NAMALWA (cell line): ENCODE measurements at regions not wholly inside any gene's neighbourhood (a gene's known extent, or its start where the extent isn't known, plus 50 kb on each side); places are given as distances from the start of the nearest gene placed in this dataset.
"Not testable (repeated sequence)": the region's sequence is repeated elsewhere in the genome, so short reads cannot be mapped to it uniquely, and the experiment has no call there.

Experiments
- DNase-seq: peaks from one replicate; pipeline ENCODE4 v3.0.0-alpha.2; 2015; ENCODE audit warnings: low spot score

DNA sequence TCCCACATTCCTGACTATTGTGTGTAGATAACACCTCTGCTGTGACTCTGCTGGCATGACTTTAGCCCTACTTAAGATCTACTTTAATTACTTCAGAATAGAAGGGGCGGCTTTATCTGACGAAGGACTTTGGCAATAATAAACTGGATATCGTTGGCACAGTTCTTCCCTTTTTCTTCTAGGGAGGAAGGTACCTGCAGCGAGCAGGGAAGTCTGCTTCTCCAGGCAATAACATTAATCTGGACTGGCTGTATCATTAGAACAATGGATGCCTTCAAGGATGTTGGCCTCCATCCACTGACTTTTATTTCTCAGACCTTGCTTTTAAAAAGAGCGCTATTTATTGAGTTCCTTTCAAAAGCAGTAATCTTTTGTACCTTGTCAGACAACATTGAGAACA, 172.6 kb upstream of the THSD7A start:
- DNase-seq = no peak

GRCh38 chr7:12007576-12007975, 175.6 kb upstream of the THSD7A start:
- DNase-seq = no peak

GRCh38 chr7:12013983-12014382, 182.0 kb upstream of the THSD7A start:
- no peak for DNase-seq

- DNase-seq = no peak
Observed at GRCh38 chr7:12016439-12016838, 184.4 kb upstream of the THSD7A start.

DNA sequence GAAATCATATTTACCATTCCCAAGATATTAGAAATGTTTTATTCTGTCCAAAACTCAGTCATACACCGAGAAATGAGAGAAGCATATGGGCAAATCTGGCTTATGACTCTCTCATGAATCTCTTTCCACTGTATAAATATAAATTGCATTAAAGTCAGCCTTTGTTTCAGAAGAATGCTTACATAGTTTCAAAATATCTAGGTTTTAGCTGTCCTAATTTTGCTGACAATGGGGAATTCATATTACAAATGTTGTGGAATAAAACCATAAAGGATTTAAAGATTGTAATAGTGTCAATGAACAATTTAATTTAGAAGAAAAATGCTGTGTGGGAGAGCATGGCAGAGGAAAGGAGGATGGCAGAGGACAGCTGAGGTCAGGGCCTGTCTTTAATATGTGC, 185.0 kb upstream of the THSD7A start:
- no peak for DNase-seq

DNA sequence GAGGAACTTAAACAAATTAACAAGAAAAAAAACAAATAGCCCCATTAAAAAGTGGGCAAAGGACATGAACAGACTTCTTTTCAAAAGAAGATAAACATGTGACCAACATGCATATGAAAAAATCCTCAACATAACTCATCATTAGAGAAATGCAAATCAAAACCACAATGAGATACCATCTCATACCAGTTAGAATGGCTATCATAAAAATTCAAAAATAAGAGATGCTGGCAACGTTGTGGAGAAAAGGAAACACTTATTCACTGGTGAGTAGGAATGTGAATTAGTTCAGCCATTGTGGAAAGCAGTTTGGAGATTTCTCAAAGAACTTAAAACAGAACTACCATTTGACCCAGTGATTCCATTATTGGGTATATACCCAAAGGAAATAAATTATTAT, 189.1 kb upstream of the TMEM106B start:
- not testable (repeated sequence) for DNase-seq

- DNase-seq = no peak
Observed at GRCh38 chr7:12025246-12025645, 185.8 kb upstream of the TMEM106B start.

GRCh38 chr7:12028508-12028907, 182.6 kb upstream of the TMEM106B start:
- no peak for DNase-seq

DNA sequence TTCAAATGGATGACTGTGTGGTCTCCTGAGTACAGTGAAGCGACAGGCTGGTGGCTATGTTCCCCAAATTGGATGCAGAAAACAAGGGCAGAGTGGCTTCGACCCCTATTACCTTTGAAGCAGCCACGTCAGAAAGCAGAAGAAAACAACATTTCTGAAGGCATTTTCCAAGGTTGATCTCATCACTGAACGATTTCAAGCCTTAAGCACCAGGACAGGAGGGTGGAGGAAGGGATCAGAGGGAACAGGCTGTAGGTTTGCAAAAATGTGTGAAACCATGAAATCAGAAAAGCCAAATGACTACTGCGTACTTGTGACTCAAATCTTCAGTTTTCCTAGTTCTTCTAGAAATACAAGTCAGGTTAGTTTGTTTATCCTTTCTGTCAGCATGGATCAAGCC, 181.0 kb upstream of the TMEM106B start:
- no peak for DNase-seq

DNA sequence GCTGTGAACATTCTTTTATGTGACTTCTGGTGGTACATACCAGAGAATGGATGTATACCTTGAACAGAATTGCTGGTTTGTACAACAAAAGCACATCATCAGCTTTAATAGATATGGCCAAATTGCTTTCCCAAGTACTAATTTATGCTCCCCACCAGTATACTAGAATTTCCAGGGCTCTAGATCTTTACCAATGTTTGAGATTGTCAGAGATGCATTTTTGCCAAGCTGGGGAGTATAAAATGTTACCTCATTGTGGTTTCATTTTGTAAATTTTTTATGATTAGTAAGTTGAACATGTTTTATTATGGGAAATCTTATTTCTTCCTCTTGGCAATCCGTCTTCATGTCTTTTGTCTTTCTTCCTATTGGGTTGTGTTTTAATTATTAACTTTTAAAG, 179.9 kb upstream of the TMEM106B start:
- DNase-seq = no peak

- DNase-seq = no peak
Observed at GRCh38 chr7:12031638-12032037, 179.5 kb upstream of the TMEM106B start.

DNA sequence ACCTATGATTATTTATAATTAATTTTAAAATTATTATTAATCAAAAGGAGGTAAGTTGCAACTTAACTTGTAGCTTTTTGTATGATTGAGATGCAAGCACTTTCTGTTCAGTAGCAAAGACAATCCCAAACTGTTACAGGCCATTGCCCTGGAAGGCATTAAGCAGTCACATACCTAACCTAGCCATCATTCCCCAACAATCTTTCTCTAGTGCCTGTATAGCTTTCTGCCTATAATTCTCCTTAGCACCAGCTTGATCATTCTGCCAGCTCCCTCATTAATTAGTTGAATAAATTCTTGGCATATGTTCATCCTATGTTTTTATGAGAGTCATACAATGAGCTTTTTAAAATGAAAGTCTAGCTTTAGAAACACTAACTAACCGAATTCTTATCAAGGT, 178.9 kb upstream of the TMEM106B start:
- no peak for DNase-seq

DNA sequence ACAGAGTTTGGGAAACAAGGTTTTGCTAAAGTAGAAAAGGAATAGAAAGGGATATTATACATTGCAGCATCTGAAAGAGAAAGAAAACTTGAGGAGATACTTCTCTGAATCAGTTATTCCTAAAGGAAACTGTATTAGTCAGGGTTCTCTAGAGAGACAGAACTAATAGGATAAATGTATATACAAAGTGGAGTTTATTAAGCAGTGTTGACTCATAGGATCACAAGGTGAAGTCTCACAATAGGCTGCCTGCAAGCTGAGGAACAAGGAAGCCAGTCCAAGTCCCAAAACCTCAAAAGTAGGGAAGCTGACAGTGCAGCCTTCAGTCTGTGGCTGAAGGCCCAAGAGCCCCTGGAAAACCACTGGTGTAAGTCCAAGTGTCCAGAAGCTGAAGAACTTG, 167.6 kb upstream of the TMEM106B start:
- DNase-seq = not testable (repeated sequence)

DNA sequence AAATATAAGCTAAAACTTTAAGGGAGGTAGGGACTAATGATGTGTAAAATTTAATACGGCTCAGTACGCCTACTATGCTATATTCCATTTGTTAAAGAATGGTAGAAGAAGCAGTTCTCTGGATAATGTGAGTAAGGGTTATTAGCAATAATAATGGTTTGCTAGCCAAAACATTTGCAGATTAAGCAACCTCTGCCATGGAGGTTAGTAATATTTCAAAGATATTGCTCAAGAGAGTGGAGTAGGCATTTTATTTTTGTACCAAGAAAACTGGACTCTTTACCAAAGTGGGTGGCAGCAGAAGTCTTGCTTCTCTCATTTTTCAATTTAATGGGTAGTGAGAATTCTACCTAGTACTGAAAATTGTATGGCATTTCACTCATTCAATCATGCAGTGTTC, 158.9 kb upstream of the TMEM106B start:
- DNase-seq = no peak

DNA sequence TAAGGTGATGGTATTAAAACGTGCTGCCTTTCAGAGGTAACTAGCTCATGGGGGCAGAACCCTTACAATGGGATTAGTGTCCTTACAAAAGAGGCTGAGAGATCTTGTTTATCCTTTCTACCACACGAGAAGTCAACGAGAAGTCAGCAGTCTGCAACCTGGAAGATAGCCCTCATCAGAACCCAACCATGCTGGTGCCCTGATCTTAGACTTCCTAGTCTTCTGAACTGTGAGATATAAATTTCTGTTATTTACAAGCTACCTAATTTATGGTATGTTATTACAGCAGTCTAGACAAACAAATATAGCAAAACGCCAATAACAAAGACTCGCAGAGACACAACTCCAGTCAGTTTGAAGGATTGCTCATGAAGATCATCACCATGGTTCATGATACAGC, 157.5 kb upstream of the TMEM106B start:
- DNase-seq = no peak

GRCh38 chr7:12054830-12055229, 156.3 kb upstream of the TMEM106B start:
- no peak for DNase-seq

GRCh38 chr7:12056381-12056780, 154.7 kb upstream of the TMEM106B start:
- DNase-seq = no peak

- no peak for DNase-seq
Observed at GRCh38 chr7:12056977-12057376, 154.1 kb upstream of the TMEM106B start.

DNA sequence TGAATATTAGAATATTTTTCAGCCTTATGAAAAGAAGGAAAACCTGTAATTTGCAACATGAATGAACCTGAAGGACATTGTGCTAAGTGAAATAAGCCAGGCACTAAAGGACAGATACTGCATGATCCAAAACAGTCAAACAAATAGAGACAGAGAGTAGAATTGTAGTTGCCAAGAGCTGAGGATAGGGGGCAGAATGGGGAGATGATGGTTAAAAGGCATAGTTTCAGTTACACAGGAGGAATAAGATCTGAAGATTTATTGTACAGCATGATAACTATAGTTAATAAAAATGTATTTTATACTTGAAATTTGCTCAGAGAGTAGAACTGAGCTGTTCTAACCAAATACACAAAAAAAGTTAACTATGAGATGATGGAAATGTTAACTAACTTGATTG, 149.0 kb upstream of the TMEM106B start:
- peak; percentile 53 for DNase-seq

- no peak for DNase-seq
Observed at GRCh38 chr7:12064586-12065127, 146.4 kb upstream of the TMEM106B start.

- no peak for DNase-seq
Observed at GRCh38 chr7:12066004-12066403, 145.1 kb upstream of the TMEM106B start.

DNA sequence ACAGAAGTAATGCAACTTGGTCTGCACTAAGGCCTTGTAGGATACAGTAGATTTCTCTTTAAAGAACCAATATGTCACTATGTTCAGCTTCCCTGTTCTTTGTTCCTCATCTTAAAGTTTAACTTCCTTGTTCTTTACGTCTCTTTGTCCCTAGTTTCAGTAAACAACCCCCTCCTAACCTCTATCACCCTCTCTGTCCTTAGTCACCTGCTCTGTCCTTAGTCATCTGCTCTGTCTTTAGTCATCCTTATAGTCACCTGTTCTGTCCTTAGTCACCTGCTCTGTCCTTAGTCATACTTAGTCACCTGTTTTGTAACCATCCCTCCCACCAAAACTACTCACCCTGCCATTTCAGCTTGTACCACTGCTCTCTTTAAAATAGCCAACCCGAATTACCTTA, 144.6 kb upstream of the TMEM106B start:
- DNase-seq = no peak

GRCh38 chr7:12067156-12067831, 143.8 kb upstream of the TMEM106B start:
- peak; percentile 79 for DNase-seq

DNA sequence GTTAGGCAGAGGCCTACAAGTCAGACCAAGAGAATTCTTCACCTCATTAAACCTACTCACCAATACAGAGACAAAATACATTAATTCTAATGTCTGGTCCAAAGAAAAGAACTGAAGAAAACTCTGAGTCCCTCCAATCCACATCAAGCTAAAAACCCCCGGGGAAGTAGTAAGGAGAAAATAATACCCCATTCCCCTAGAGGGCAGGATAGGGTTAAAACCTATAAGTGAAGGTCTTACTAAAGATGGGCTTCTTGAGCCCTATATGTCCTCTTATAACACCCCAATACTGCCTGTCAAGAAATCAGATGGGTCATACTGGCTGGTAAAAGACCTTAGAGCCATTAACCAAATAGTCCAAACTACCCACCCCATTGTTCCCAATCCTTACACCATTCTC, 141.3 kb upstream of the TMEM106B start:
- DNase-seq = no peak
